Endothelial cell of umbilical vein (primary cell): ENCODE measurements at regions not wholly inside any gene's neighbourhood (a gene's known extent, or its start where the extent isn't known, plus 50 kb on each side); places are given as distances from the start of the nearest gene placed in this dataset.

Experiments used
- BruUV-seq: library from RNA; stranded (reverse); fragments of 400-500 nt; replicated peaks from 2 replicates; lab custom pipeline; 2021; lab: Mats Ljungman, UMichigan
- CTCF ChIA-PET: fragments of 300-600, 350-600 bp; sonication (Branson Sonifier 250); formaldehyde crosslinking; loops from one replicate; lab custom pipeline; 2021; ENCODE audit warnings: antibody characterized with exemption, inconsistent platforms; lab: Charles Lee
- POLR2A ChIA-PET: fragments of 300-600, 350-600 bp; sonication (Branson Sonifier 250); formaldehyde crosslinking; loops from one replicate; lab custom pipeline; 2021; ENCODE audit warnings: antibody characterized with exemption, inconsistent platforms; lab: Charles Lee
- DNase-seq: peaks from one replicate; pipeline ENCODE4 v3.0.0-alpha.2; 2011; ENCODE audit warnings: low read depth, low spot score
- FAIRE-seq: peaks from 2 replicates; lab custom pipeline; 2011; peaks lifted over from hg19 to GRCh38; lab: Jason Lieb, UNC
- H2AFZ ChIP-seq: 2 replicates; pipeline ENCODE4 v1.6.0; 2012; ENCODE audit warnings: low read depth, low read length, control low read depth, inconsistent platforms
- H3K27ac ChIP-seq: 2 replicates; pipeline ENCODE4 v1.5.1; 2011; ENCODE audit warnings: low read depth, mild to moderate bottlenecking, control low read depth, low read length, moderate library complexity; ENCODE audit not compliant: insufficient read depth
- H3K27me3 ChIP-seq, 2 experiments: 2 replicates each; pipeline versions ENCODE4 v1.6.0 to v1.6.1; 2011; ENCODE audit warnings: low read length in 2 of 2, mixed read lengths in 1 of 2; ENCODE audit not compliant: control insufficient read depth in 2 of 2, insufficient read depth in 2 of 2
- H3K36me3 ChIP-seq, 2 experiments: 2 replicates in 1 of 2; 3 replicates in 1 of 2; pipeline ENCODE4 v1.5.1; 2011; ENCODE audit warnings: low read length in 2 of 2, mild to moderate bottlenecking in 1 of 2, moderate library complexity in 1 of 2; ENCODE audit not compliant: control insufficient read depth in 2 of 2, insufficient read depth in 2 of 2; ENCODE audit errors: extremely low read depth in 1 of 2
- H3K4me1 ChIP-seq: 3 replicates; pipeline ENCODE4 v1.5.1; 2011; ENCODE audit warnings: mild to moderate bottlenecking, low read length; ENCODE audit not compliant: control insufficient read depth, insufficient read depth; ENCODE audit errors: extremely low read depth
- H3K4me2 ChIP-seq: 2 replicates; pipeline ENCODE4 v1.6.1; 2011; ENCODE audit warnings: low read length, control low read depth, mixed read lengths; ENCODE audit not compliant: insufficient read depth
- H3K4me3 ChIP-seq, 3 experiments: fragments of 200-600 bp in 1 of 3; sonication (generic), shearing (Covaris generic) in 1 of 3; replicated peaks in 1 of 3; 2 replicates each; pipeline ENCODE4 v1.5.1; 2011 to 2016; ENCODE audit warnings: control low read depth in 3 of 3, low read length in 3 of 3, mild to moderate bottlenecking in 2 of 3, inconsistent platforms in 1 of 3, low read depth in 1 of 3, moderate library complexity in 1 of 3; ENCODE audit not compliant: insufficient read depth in 1 of 3
- H3K79me2 ChIP-seq: 2 replicates; pipeline ENCODE4 v1.6.0; 2012; ENCODE audit warnings: low read length, inconsistent platforms; ENCODE audit not compliant: control insufficient read depth, insufficient read depth
- H3K9ac ChIP-seq: replicated peaks from 2 replicates; pipeline ENCODE3; 2011; ENCODE audit warnings: low read length, control low read depth; ENCODE audit not compliant: insufficient read depth; ENCODE audit errors: extremely low read depth
- H3K9me1 ChIP-seq: replicated peaks from 3 replicates; pipeline ENCODE4 v1.6.0; 2011; ENCODE audit warnings: mild to moderate bottlenecking, low read length; ENCODE audit not compliant: control insufficient read depth, insufficient read depth; ENCODE audit errors: extremely low read depth
- H3K9me3 ChIP-seq: replicated peaks from 2 replicates; pipeline ENCODE4 v1.5.1; 2012; ENCODE audit warnings: low read length, inconsistent platforms; ENCODE audit not compliant: control insufficient read depth, insufficient read depth
- H4K20me1 ChIP-seq: replicated peaks from 2 replicates; pipeline ENCODE3; 2011; ENCODE audit warnings: mild to moderate bottlenecking, low read length; ENCODE audit not compliant: control insufficient read depth, insufficient read depth; ENCODE audit errors: extremely low read depth
- EZH2 ChIP-seq: IDR thresholded peaks from 2 replicates; pipeline ENCODE4 v1.6.1; 2012; ENCODE audit warnings: borderline replicate concordance, low read depth, mild to moderate bottlenecking, moderate library complexity, low read length, inconsistent platforms; ENCODE audit not compliant: severe bottlenecking
- FOS ChIP-seq: IDR thresholded peaks from 2 replicates; pipeline ENCODE4 v1.6.1; 2011; ENCODE audit warnings: mild to moderate bottlenecking, low read length, moderate library complexity, borderline replicate concordance; ENCODE audit not compliant: insufficient read depth
- GATA2 ChIP-seq: IDR thresholded peaks from 2 replicates; pipeline ENCODE4 v1.7.0; 2011; ENCODE audit warnings: low read depth, mild to moderate bottlenecking, moderate library complexity, mixed read lengths, low read length; ENCODE audit not compliant: insufficient read length, insufficient read depth
- JUN ChIP-seq: IDR thresholded peaks from 2 replicates; pipeline ENCODE4 v1.6.1; 2011; ENCODE audit warnings: borderline replicate concordance, low read depth; ENCODE audit not compliant: insufficient read length, insufficient read depth
- MYC ChIP-seq: IDR thresholded peaks from one replicate; pipeline ENCODE4 v1.6.1; 2011; ENCODE audit warnings: mild to moderate bottlenecking, low read depth, low read length
- POLR2A ChIP-seq: IDR thresholded peaks from 2 replicates; pipeline ENCODE4 v1.6.1; 2012; ENCODE audit warnings: low read depth, mild to moderate bottlenecking, control low read depth, low read length
- POLR2AphosphoS5 ChIP-seq: IDR thresholded peaks from 2 replicates; pipeline ENCODE4 v1.6.1; 2012; ENCODE audit warnings: low read depth, mild to moderate bottlenecking, control low read depth, low read length, moderate library complexity; ENCODE audit not compliant: insufficient read depth
- dilution Hi-C: fragments of 300-500 bp; cut with MboI; formaldehyde crosslinking; loops from one replicate; pipeline ENCODE4 v1.15.0; 2019; ENCODE audit warnings: low sequenced_read_pairs; ENCODE audit not compliant: extremely low pct_ligation_motif_present
- intact Hi-C: fragments of 100-400 bp; cut with micrococcal nuclease; formaldehyde crosslinking; loops from one replicate; pipeline ENCODE4 v1.10.0; 2022
- TF ChIP-seq, protein P1 (sequence below), 2 donors: IDR thresholded peaks; 1 replicate in 1 of 2; 2 replicates in 1 of 2; pipeline ENCODE4 v1.5.1; 2011; ENCODE audit warnings: low read length in 2 of 2, mild to moderate bottlenecking in 2 of 2, moderate library complexity in 2 of 2, control low read depth in 1 of 2, inconsistent platforms in 1 of 2, low read depth in 1 of 2; ENCODE audit not compliant: insufficient read depth in 1 of 2; ENCODE audit errors: extremely low read depth in 1 of 2
- TF ChIP-seq, protein P2 (sequence below): IDR thresholded peaks from 2 replicates; pipeline ENCODE4 v1.6.1; 2011; ENCODE audit not compliant: insufficient read depth, insufficient read length

DNA sequence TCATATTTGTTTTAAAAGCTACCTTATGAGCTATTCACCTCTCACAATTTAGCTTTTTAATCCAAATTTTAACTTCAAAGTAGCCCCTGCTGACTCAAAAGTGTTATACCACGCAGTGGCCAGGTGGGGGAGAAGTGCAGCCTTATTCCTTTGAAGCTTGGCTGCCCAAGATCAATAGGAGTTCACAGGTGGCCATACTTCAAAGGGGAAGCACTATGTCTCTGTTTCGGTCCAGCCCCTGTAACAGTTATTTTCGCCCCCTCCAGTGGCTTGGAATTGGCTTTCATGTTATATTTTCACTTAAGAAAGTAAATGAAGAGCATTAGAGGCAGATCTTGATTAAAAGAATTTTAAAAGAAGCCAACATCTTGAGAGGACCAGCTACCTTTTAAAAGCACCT, 608.4 kb downstream of the EPHA7 start:
- H3K4me2 ChIP-seq = no peak overlapping the region
- DNase-seq (peak; percentile 45), FAIRE-seq (peak; percentile 56)
- no peak overlapping the region for H3K4me3 ChIP-seq
- no TSS peak for BruUV-seq
- H3K9me1 ChIP-seq = no peaks in the 10 kb centered on the region
- H3K27ac ChIP-seq = no peak overlapping the region
- no peaks in the 10 kb centered on the region for H3K79me2 ChIP-seq
- H3K9ac ChIP-seq = no peak overlapping the region
- intact Hi-C loops (loop anchor here (1.0 kb wide), 2 partner anchors 206 to 613 kb away; no protein-coding TSS in a partner anchor), dilution Hi-C loops (no loop called here)
- TF ChIP-seq, protein P1, sequence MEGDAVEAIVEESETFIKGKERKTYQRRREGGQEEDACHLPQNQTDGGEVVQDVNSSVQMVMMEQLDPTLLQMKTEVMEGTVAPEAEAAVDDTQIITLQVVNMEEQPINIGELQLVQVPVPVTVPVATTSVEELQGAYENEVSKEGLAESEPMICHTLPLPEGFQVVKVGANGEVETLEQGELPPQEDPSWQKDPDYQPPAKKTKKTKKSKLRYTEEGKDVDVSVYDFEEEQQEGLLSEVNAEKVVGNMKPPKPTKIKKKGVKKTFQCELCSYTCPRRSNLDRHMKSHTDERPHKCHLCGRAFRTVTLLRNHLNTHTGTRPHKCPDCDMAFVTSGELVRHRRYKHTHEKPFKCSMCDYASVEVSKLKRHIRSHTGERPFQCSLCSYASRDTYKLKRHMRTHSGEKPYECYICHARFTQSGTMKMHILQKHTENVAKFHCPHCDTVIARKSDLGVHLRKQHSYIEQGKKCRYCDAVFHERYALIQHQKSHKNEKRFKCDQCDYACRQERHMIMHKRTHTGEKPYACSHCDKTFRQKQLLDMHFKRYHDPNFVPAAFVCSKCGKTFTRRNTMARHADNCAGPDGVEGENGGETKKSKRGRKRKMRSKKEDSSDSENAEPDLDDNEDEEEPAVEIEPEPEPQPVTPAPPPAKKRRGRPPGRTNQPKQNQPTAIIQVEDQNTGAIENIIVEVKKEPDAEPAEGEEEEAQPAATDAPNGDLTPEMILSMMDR (IDR thresholded peaks at IDR 0.05; ENCODE audit: extremely low read depth in 1 of 2, insufficient read depth in 1 of 2, low read depth in 1 of 2, low read length in 2 of 2) = peak; percentile 50 to 69
- no peak for TF ChIP-seq POLR2A
- H3K4me1 ChIP-seq = no peaks in the 10 kb centered on the region
- no peaks in the 10 kb centered on the region for H3K36me3 ChIP-seq
- CTCF ChIA-PET = interaction anchor here (0.6 to 6.4 kb wide), 25 partner anchors 9 to 1729 kb away, joined by 3 to 239 read pairs (median 3); partner anchors contain the start of gene EPHA7
- no peak overlapping the region for H2AFZ ChIP-seq
- H3K27me3 ChIP-seq = no peaks in the 10 kb centered on the region
- no peaks in the 10 kb centered on the region for H4K20me1 ChIP-seq
- POLR2A ChIA-PET = no interaction called here
- no peaks in the 10 kb centered on the region for H3K9me3 ChIP-seq

DNA sequence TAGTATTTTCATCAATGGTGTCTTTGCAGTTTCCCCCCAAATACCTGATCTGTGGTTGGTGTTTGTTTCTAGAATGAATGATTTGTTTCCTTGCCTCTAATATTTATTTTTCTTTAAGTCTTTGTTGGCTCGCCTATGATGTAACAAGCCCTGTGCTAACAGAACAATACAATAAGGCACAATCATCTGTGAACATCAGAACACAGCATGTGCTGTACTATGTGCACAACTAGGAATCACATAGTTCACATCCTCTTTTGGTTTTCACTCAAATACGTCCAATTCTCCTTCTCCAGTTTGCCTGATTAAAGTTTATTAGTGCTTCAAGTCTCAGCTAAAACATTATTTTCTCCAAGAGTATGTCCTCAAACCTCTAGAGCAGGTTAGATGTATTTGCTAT, 613.1 kb downstream of the EPHA7 start:
- DNase-seq (no peak), FAIRE-seq (no peak)
- H3K36me3 ChIP-seq = no peaks in the 10 kb centered on the region
- no peak overlapping the region for H3K27ac ChIP-seq
- H4K20me1 ChIP-seq = no peaks in the 10 kb centered on the region
- intact Hi-C loops = no loop called here
- H3K9me1 ChIP-seq = no peaks in the 10 kb centered on the region
- CTCF ChIA-PET = interaction anchor here (0.6 kb wide), 1 partner anchor 618 kb away, joined by 3 read pairs; no protein-coding TSS in a partner anchor
- H3K27me3 ChIP-seq = no peaks in the 10 kb centered on the region
- H2AFZ ChIP-seq = no peak overlapping the region
- TF ChIP-seq POLR2AphosphoS5 (no peak), JUN (no peak), EZH2 (no peak), POLR2A (no peak), FOS (no peak), GATA2 (no peak), MYC (no peak)
- TF ChIP-seq, protein P1 (IDR thresholded peaks at IDR 0.05; ENCODE audit: extremely low read depth in 1 of 2, insufficient read depth in 1 of 2, low read depth in 1 of 2, low read length in 2 of 2) = no peak
- TF ChIP-seq, protein P2, sequence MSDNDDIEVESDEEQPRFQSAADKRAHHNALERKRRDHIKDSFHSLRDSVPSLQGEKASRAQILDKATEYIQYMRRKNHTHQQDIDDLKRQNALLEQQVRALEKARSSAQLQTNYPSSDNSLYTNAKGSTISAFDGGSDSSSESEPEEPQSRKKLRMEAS = no peak
- dilution Hi-C loops = no loop called here
- POLR2A ChIA-PET = no interaction called here
- no peaks in the 10 kb centered on the region for H3K9me3 ChIP-seq
- H3K4me2 ChIP-seq = no peak overlapping the region
- no peak overlapping the region for H3K4me3 ChIP-seq
- no TSS peak for BruUV-seq
- no peak overlapping the region for H3K9ac ChIP-seq
- no peaks in the 10 kb centered on the region for H3K4me1 ChIP-seq
- no peaks in the 10 kb centered on the region for H3K79me2 ChIP-seq
